BJ (cell line): ENCODE measurements at regions not wholly inside any gene's neighbourhood (a gene's known extent, or its start where the extent isn't known, plus 50 kb on each side); places are given as distances from the start of the nearest gene placed in this dataset.

Experiments used
- CTCF ChIA-PET: fragments of 350-600 bp; formaldehyde crosslinking; extraction: SDS; loops from one replicate; lab custom pipeline; 2021; ENCODE audit warnings: antibody characterized with exemption, inconsistent platforms; lab: Yijun Ruan, JAX
- POLR2A ChIA-PET: fragments of 300-600 bp; sonication (Branson Sonifier 250); formaldehyde crosslinking; extraction: SDS; loops from one replicate; lab custom pipeline; 2021; ENCODE audit warnings: antibody characterized with exemption; lab: Charles Lee
- DNase-seq: peaks from one replicate; pipeline ENCODE4 v3.0.0-alpha.2; 2011; ENCODE audit warnings: low read depth
- H3K27me3 ChIP-seq: 2 replicates; pipeline ENCODE4 v1.6.0; 2011; ENCODE audit warnings: low read length; ENCODE audit not compliant: control insufficient read depth, insufficient read depth
- H3K36me3 ChIP-seq: 2 replicates; pipeline ENCODE4 v1.5.1; 2011; ENCODE audit warnings: low read length; ENCODE audit not compliant: control insufficient read depth, insufficient read depth
- H3K4me3 ChIP-seq: 2 replicates; pipeline ENCODE4 v1.5.1; 2011; ENCODE audit warnings: low read depth, mild to moderate bottlenecking, control low read depth, low read length
- CTCF ChIP-seq: IDR thresholded peaks from 2 replicates; pipeline ENCODE4 v1.5.1; 2011; ENCODE audit warnings: low read depth, mild to moderate bottlenecking, control low read depth, inconsistent platforms, low read length, moderate library complexity; ENCODE audit not compliant: insufficient read depth

GRCh38 chr22:27204280-27204679 is 546.9 kb downstream of the MIAT start:
- CTCF ChIA-PET, result no interaction called here
- Histone ChIP-seq H3K36me3 (no peaks in the 10 kb centered on the region), H3K27me3 (peaks cover under 1% of the 10 kb centered on the region), H3K4me3 (no peak overlapping the region)
- no peak for DNase-seq
- no peak for TF ChIP-seq CTCF
- POLR2A ChIA-PET, result no interaction called here

- no peak for TF ChIP-seq CTCF
- Histone ChIP-seq H3K27me3 (no peaks in the 10 kb centered on the region; the same call in 1 of the 2 replicates), H3K36me3 (no peaks in the 10 kb centered on the region), H3K4me3 (no peak overlapping the region)
- ChIA-PET CTCF (no interaction called here), POLR2A (no interaction called here)
- DNase-seq, result no peak
Measured at GRCh38 chr22:27204817-27205216, 547.4 kb downstream of the MIAT start.

GRCh38 chr22:27205492-27206373 is 548.3 kb downstream of the MIAT start:
- ChIA-PET CTCF (interaction anchor here (1.5 kb wide), 1 partner anchor 9 kb away, joined by 3 read pairs; no protein-coding TSS in a partner anchor), POLR2A (no interaction called here)
- no peak for DNase-seq
- no peak overlapping the region for H3K4me3 ChIP-seq
- no peaks in the 10 kb centered on the region for H3K36me3 ChIP-seq
- TF ChIP-seq CTCF, result no peak
- H3K27me3 ChIP-seq, result no peaks in the 10 kb centered on the region; the same call in 1 of the 2 replicates

GRCh38 chr22:27206374-27207133 is 549.2 kb downstream of the MIAT start:
- DNase-seq, result no peak
- ChIA-PET CTCF (interaction anchor here (1.5 kb wide), 1 partner anchor 8 kb away, joined by 3 read pairs; no protein-coding TSS in a partner anchor), POLR2A (no interaction called here)
- no peak for TF ChIP-seq CTCF
- Histone ChIP-seq H3K36me3 (no peaks in the 10 kb centered on the region), H3K4me3 (no peak overlapping the region), H3K27me3 (no peaks in the 10 kb centered on the region; the same call in 1 of the 2 replicates)

- no peak for TF ChIP-seq CTCF
- no peaks in the 10 kb centered on the region; the same call in 1 of the 2 replicates for H3K27me3 ChIP-seq
- POLR2A ChIA-PET, result no interaction called here
- no peak overlapping the region for H3K4me3 ChIP-seq
- CTCF ChIA-PET, result no interaction called here
- H3K36me3 ChIP-seq, result no peaks in the 10 kb centered on the region
- DNase-seq, result no peak
Measured at GRCh38 chr22:27207266-27207665, 549.9 kb downstream of the MIAT start.
